Mammary epithelial cell (primary cell): ENCODE measurements at regions not wholly inside any gene's neighbourhood (a gene's known extent, or its start where the extent isn't known, plus 50 kb on each side); places are given as distances from the start of the nearest gene placed in this dataset.

ENCODE experiments used
- CTCF ChIP-seq, 2 donors: IDR thresholded peaks in 1 of 2; conservative IDR thresholded peaks in 1 of 2; 2 replicates each; pipeline ENCODE4 v1.5.1; 2011 to 2012; ENCODE audit warnings: inconsistent platforms in 2 of 2, low read length in 2 of 2, mild to moderate bottlenecking in 2 of 2, control low read depth in 1 of 2, low read depth in 1 of 2; ENCODE audit not compliant: insufficient read depth in 1 of 2; ENCODE audit errors: extremely low read depth in 1 of 2
- EZH2 ChIP-seq: IDR thresholded peaks from 2 replicates; pipeline ENCODE4 v1.6.1; 2012; ENCODE audit warnings: low read length, inconsistent platforms, borderline replicate concordance

GRCh38 chr5:121744577-121744976 lies 107.1 kb upstream of the FTMT start:
- TF ChIP-seq EZH2 = no peak
- no peak for TF ChIP-seq CTCF (conservative IDR thresholded peaks at IDR 0.05 in 1 of 2, IDR thresholded peaks at IDR 0.05 in 1 of 2; ENCODE audit: extremely low read depth in 1 of 2, insufficient read depth in 1 of 2, low read depth in 1 of 2, low read length in 2 of 2)
